HS-27A (cell line): ENCODE measurements at regions not wholly inside any gene's neighbourhood (a gene's known extent, or its start where the extent isn't known, plus 50 kb on each side); places are given as distances from the start of the nearest gene placed in this dataset.
"Not testable (repeated sequence)": the region's sequence is repeated elsewhere in the genome, so short reads cannot be mapped to it uniquely, and the experiment has no call there.

ENCODE experiments used
- DNase-seq: peaks from one replicate; pipeline ENCODE4 v3.0.0-alpha.2; 2012; ENCODE audit warnings: low read depth, missing footprints

- no peak for DNase-seq
These were observed 64.1 kb upstream of the KBTBD8 start for GRCh38 chr3:66934041-66934440.

DNA sequence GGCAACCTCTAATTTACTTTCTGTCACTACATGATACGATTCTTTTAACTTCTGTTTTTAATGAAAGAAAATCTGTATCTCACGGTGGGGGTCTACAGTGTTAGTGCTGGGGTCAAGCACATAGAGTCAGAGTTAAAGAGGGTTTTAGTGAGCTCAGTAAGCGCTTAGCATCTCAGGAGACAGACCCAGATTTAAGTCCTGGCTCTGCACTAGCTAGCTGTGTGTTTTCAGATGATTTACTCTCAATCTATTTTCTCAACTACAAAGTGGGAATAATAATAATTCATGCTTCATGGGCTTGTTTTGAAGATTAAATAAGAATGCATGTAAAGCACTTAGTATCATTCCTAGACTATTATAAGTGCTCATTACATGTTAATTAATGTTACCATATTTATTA, 63.4 kb upstream of the KBTBD8 start:
- DNase-seq = no peak

- DNase-seq = not testable (repeated sequence)
These were observed 61.1 kb upstream of the KBTBD8 start for GRCh38 chr3:66937041-66937440.

DNA sequence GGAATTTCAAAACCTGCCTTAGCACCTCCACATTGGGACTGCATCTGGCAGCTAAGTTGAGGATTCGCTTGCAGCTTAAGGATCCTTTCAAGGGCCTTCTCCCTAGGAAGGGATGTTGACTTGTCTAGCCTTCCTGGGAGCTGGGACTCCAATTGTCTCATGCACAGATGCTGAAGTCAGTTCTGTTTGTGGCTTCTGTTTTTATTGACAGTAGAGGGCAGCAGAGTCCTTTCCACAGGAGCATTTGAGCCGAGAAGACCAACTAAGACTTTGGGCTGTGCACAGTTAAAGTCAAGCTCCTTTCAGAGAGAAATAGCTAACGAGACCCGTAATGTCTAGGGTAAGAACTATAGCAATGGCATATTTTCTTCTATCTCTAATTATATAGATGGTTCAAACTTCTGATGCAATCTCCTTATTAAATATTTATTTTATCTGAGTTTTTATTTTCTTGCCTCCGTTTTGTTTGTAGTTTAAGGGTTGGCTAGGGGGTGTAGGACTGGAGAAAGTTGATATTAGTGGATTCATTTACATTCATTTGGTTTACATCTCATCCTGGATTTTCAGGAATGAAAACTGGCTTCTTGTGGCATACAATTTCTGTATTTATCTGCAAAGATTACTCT, 59.7 kb upstream of the KBTBD8 start:
- peak; percentile 30 for DNase-seq

DNA sequence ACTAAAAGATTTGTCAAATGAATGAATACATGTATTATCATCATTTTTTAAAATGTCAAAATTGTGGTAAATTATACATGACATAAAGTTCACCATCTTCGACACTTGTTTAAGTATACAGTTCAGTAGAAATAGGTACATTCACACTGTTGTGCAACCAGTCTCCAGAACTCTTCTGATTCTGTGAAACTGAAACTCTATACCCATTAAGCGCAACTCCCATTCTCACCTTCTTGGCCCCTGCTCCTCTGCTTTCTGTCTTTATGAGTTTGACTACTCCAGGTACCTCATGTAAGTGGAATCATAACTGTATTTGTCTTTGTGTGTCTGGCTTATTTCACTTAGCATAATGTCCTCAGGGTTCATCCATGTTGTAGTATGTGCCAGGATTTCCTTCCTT, 50.1 kb upstream of the KBTBD8 start:
- DNase-seq = no peak
